ENCODE measurements at regions not wholly inside any gene's neighbourhood (a gene's known extent, or its start where the extent isn't known, plus 50 kb on each side); places are given as distances from the start of the nearest gene placed in this dataset.
"Not testable (repeated sequence)": the region's sequence is repeated elsewhere in the genome, so short reads cannot be mapped to it uniquely, and the experiment has no call there.

DNA sequence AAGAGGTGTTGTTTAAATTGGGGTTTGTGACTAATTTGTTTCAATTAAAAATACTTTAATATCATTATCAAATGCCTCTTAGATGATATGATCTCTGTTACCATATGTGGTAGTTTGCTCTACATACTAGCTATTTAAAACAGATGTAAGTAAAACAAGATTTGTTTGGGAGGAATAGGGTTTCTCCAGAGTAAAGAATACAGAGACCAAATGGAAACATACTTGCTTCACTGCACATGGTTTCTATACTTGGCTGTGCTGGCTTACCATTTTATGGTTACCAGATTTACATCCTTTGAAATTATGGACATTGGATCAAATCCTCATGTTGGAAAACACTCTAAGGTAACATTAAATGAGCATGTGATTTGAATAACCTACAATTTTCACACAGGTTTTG is 588.3 kb downstream of the CD109 start:
- DNase-seq (ENCODE audit: low read depth) = no peak

DNA sequence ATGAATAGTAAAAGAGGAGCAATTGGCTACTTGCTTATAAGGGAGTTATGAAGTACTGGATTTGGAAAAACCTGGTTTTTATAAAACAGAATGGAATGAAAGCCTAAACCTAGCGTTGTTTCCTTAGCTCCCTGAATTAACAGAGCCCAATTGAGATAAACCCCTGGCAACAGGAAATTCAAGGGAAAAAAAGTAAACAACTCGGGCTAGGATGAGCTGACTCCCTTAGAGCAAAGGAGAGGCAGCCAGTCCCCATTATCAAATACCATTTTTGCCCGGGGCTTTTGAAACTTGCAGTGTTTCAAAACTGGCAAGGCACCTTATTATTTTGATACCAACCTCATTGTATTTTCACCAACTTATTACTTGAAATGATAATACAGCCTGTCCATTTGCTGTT is 587.5 kb downstream of the CD109 start:
- DNase-seq (ENCODE audit: low read depth) = no peak

DNA sequence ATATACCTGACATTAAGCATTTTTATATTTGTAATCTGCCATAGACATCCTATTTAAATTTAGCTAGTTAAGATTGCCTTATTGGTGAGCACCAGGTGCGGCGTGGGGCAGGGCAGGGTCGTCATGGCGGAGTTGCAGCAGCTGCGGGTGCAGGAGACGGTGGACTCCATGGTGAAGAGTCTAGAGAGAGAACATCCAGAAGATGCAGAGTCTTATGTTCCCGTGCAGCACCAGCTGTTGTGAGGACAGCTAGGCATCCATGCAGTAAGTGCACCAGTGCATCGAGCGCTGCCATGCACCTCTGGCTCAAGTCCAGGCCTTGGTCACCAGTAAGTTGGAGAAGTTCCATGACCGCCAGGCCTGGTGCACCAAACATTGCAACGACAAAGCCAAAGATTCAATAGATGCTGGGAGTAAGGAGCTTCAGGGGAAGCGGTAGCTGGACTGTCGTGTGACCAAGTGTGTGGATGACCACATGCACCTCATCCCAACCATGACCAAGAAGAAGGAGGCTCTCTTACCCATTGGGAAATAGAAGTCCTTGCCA is 586.2 kb downstream of the CD109 start:
- no peak for DNase-seq (ENCODE audit: low read depth)

DNA sequence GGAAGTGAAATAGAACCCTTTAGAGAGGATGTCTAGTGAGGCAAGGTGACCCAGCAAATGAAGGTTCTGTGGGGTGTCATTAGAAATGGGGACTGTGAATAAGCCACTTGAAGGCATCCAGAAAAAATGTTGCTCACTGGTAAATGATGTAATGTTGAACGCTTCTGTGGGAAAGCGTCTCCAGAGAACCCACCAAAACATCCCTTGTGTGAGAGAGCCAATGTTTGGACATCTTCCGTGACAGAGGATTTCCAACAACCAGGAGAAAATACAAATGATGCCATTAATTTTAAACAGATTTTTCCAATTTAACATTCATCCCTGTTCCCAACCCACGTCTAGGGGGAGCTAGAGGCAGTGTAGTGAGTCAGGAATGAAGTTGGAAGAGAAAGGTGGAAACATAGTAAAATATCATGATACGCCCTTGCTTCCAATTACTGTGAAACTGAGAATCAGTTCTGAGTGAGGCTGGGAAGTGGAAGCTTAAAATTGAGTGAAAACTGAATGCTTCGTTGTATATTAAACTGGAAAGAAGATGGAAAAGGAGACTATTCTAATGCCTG is 584.2 kb downstream of the CD109 start:
- DNase-seq (ENCODE audit: low read depth) = no peak

DNA sequence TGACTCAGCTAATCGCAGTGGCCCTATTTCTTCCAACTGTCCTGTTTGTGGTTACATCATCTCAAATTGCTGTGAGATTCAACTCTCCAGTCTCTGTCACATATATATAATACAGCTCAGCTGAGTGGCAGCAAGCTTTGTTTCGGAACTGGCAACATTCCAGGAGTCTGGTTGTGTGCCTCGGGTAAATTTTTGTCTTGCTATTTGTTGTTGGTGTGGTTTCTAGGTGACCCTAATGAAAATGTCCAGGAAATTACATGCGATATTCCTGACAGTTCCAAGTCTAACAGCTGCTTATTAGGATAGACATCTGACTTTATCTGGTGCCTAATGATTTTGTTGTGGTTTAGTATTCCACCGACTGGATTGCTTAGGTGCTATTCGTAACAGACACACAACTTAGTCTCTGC is 581.8 kb downstream of the CD109 start:
- DNase-seq (ENCODE audit: low read depth) = peak; percentile 67

DNA sequence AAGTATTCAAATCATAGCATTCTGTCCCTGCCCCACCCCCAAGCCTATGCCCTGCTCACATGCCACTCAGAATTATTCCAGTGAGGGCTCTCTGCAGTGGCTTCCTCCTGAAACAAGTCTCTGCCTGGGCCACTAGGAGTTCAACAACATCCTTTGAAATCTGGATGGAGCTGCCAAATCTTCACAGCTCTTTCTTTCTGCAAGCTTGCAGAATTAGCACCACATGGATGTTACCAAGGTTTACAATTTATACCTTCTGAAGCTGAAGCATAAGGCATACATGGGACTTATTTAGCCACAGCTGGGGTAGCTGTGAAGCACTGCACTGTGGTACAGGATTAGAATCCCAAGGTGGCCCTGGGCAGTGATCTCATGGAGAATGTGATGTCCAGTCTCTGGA is 577.5 kb downstream of the CD109 start:
- no peak for DNase-seq (ENCODE audit: low read depth)

DNA sequence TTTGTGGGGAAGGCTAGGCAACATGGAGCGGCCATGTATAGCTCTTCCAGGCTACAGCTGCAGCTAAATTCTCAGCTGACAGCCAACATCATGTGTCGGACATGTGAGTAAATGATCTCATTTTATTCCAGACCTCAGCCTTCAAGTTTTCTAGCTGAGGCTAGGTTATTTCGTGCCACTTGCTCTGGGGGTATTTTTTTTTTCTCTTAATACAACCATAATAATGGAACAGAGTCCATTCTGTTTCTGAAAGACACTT is 573.5 kb downstream of the CD109 start:
- no peak for DNase-seq (ENCODE audit: low read depth)

DNA sequence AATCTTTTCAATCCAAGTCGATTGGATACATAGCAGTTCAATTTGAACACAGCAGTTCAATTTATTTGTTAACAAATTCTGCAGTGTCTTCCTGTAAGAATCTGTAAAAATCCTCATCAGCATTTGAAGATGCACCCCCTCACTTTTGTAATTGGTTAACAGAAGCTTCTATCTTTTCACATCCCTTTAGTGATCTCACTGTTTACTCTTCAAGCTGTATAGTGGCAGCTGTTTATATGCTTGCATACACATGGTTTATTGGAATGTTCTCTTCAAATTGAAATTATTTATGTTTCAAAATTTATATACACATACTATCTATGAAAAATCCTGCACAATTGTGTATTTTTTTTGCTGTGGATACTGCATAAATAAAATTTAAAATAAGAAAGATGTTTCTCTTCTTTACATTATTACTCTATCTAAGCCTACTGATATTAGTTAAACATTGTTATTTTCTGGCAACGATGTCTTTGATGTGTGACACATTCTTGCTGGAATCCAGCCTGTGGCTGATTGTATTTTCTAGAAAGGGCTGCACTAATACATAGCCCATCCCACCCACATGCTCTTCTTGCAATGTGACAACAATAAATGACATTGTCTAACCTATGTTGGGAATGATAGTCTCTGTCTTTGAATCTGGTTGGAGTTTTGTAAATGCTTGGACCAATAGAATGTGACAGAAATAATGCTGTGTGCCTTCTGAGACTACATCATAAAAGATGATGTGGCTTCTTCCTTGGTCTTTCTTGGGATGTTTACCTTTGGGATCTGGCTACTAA is 573.0 kb downstream of the CD109 start:
- DNase-seq (ENCODE audit: low read depth) = peak; percentile 56

DNA sequence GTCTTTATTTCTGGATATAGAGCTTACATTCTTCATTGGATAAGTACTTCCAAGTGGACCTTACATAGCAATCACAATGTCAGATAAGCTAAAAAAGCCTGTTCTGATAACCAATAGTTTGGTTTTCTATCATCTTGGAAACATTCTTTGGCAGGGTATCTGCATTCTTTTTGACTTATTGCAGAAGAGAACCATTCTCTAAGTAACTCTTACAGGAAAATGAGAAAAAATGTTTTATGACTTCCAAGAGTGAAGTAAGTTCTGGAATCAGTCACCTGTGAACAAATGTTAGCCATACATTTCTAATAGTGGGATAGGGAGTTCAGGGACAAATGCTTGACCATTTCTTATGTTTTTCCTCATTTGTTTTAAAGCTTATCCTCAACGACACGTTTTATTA is 564.0 kb downstream of the CD109 start:
- DNase-seq (ENCODE audit: low read depth) = peak; percentile 30

DNA sequence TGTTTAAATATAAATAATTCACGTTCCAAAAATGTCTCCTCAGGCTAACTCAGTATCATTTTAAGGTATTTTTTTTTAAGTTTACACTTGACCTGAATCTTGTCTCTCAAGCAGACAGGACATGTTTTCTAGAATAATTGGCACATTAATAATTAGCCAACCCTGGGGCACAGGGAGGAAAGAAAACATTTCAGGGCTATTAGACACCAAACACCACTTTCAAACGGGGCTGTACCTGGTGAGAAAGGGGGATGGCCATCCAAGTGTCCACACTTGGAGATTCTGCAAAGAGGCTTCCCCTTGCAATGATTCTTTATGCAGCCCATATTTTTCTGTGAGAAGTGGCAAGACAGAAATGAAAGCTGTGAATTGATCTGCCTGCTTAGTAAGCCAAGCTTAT is 560.8 kb downstream of the CD109 start:
- peak; percentile 85 for DNase-seq (ENCODE audit: low read depth)

DNA sequence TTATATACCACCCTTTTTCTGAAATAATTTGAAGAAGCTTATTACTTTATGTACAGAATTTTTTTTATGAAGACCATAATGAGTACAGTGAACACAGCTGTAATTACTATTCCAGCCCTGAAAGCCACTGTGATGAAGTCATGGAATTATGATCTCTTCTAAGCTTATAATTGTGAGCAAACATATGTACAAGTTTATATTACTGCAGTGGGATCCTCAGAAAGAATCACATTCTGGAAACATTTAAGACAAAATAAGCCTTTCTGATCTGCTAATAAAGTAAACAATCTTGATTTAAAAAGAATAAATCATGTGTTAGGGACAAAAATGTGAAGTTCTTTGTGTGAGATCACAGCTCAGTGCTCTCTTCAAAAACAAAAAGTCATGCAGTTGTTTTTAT is 560.4 kb downstream of the CD109 start:
- DNase-seq (ENCODE audit: low read depth) = no peak

DNA sequence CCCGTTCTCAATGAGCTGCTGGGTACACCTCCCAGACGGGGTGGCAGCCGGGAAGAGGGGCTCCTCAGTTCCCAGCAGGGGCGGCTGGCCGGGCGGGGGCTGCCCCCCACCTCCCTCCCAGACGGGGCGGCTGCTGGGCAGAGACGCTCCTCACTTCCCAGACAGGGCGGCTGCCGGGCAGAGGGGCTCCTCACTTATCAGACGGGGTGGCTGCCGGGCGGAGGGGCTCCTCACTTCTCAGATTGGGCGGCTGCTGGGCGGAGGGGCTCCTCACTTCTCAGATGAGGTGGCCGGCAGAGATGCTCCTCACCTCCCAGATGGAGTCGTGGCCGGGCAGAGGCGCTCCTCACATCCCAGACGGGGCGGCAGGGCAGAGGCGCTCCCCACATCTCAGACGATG is 559.0 kb downstream of the CD109 start:
- DNase-seq (ENCODE audit: low read depth) = not testable (repeated sequence)

DNA sequence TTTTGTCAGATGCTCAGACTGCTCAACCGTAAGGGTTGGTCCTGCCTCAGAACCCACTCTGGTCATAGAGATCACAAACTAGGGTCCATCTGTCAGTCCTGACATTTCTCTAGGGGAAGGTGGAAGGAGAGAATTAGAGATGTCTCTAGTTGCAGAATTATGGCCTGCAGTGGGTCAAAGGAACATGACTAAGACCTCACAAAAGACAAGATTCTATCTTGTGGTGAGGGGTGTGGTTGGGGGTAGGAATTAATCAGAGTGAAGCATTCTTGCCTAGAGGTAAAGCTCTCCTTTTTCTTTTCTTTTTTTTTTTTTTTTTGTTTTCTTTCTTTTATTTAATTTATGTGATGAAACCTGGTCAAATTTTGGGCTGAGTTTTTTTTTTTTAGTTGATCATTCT is 558.1 kb downstream of the CD109 start:
- DNase-seq (ENCODE audit: low read depth) = peak; percentile 26

DNA sequence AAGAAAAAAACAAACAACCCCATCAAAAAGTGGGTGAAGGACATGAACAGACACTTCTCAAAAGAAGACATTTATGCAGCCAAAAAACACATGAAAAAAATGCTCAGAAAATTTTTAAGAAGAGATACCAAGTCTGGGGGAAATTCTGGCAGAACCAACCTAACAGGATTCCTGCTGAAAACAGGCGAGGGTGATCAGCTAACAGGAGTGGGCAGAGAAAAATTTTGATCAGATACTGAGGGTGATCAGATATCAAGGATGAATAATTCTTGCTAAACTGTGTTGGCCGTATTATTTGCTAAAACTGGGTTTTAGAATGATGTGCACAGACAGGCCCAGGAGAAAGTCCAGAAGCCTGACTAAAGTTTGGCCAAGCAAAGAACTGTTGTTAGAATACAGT is 557.3 kb downstream of the CD109 start:
- no peak for DNase-seq (ENCODE audit: low read depth)

DNA sequence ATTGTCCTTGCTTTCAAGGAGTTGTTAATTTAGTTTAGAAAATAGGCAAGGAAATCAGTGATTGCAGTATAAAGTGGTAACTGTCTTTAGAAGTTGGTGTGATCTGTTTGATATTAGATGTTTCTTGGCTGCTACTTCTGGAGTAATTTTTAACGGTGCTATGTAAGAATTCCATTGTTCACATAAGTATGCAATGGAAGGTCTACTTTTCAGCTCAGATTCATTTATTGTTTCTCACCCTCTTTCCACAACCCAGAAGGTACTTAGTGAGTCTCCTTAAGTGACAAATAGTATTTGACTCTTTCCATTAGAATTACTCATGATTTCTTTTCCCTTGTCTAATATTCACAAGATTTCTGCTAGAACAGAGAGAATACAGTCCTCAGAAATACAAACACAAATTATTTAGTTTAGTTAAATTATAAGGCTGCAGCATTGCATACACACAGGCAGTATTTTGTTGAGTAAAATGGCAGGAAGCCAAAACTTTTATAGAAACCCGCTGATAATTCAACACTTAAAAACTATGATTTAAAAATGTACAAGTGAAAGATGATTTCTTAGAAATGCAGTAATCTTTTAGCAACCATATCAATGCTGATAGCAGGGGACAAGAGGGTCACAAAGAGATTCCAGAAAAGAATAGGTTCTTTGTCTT is 554.3 kb downstream of the CD109 start:
- DNase-seq (ENCODE audit: low read depth) = peak; percentile 70

DNA sequence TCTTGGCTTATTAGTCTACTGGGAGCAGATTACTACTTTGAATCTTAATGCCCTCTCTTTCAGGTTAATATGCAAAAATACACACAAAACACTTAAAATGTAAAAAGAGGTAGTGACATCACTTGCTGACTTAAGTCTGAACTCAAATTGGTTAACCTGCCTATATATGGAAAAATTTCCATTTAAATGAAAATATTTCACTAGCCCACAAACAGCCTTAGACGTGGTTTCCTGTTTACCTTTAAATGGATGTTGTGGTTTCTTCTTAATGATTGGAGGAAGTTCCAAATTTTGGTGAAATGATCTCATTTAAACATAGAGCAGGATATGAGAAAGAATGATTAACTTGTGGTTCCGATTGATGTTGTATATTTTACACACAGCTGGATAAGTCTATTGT is 553.7 kb downstream of the CD109 start:
- peak; percentile 91 for DNase-seq (ENCODE audit: low read depth)

DNA sequence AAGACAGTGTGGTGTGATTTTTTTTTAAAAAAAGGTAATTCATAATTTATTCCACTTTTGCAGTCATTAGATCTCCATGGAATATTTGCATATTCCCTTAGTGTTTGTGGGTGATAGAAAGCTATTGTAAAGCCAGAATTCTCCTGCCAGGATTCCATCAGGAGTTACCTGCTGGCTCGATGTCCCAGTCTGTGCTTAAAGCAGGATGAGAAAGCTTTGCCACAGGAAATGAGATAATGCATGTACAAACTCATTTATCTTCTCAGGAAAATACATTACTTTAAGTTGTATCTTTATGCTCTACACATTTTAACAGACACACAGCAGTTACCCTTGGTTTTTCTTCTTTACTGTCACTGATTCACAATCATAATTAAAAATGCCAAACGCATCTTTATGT is 553.0 kb downstream of the CD109 start:
- no peak for DNase-seq (ENCODE audit: low read depth)

DNA sequence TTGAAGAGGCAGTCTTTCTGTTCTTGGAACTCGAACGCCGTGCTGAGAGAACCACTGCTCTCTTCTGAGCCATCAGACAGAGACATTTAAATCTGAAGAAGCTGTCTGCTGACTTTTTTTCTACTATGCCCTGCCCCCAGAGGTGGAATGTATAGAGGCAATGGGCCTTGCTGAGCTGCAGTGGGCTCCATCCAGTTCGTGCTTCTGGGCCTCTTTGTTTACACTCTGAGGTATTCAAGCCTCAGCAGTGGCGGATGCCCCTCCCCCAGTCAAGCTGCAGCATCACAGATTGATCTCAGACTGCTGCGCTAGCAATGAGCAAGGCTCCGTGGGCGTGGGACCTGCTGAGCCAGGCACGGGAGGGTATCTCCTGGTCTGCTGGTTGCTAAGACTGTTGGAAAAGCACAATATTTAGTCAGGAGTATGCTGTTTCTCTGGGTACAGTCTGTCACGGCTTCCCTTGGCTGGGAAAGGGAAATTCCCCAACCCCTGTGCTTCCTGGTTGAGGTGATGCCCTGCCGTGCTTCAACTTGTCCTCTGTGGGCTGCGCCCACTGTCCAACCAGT is 526.8 kb downstream of the CD109 start:
- no peak for DNase-seq (ENCODE audit: low read depth)

DNA sequence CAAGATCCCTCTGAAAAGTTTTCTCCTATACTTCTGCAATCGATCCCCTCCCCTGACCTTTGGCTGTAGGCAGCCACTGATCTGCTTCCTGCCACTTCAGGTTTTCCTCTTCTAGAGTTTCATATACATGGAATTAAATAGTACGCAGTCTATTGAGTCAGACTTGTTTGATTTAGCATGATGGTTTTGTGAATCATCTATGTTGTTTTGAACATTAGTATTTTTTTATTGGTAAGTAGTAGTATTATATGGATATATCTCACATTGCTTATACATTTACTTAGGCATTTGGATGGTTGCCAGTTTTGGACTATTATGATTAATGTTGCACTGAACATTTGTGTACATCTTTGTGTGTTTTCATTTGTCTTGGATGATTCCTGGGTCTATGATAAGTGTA is 518.0 kb downstream of the CD109 start:
- no peak for DNase-seq (ENCODE audit: low read depth)

DNA sequence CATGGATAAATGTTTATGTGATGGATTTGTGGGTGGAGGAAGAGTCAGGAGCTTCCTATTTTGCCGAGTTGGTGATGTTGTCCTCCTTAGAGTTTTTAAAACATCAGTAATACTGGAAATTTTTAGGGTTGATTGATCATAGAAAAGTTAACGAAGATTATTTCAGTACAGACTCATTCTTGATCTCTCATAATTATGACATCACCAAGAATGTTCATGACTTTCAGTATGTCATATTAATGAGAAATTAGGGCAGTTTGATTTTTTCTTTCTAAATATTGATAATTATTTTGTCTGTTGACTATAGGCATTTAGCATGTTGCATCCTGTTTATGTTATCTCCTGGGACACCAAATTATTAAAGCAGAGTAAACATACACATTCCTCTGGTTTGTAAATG is 512.2 kb downstream of the CD109 start:
- no peak for DNase-seq (ENCODE audit: low read depth)

DNA sequence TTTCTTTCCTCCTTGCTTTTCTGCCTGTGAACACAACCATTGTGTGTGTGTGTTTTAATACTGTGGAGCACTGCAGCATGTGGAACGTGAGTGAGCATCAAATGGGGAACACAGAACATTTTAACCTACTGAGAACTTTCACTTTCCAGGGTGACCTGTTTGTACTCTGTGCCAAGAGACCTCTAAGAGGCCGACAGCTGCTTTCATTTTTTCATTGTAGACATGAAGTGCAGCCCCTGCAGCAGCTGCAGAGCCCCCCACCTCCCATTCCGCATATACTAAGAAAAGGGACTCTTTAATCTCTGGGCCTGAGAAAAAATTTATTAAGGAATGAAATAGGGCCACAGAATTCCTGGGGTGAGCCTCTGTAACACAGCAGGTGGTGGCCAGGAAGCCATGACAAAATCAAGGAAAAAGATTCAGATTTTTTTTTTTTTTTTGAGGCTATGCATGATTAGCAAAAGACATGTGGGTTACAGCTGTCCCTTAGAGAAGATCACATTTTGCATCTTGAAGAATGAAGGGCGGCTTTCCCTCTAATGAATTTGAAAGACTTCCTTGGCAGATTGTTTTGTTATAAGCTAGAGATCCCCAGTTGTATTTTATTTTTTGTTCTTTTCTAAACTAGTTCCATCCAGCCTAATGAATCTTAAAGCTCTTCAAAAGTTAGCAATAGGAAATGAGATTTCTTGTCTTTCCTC is 503.4 kb downstream of the CD109 start:
- no peak for DNase-seq (ENCODE audit: low read depth)

DNA sequence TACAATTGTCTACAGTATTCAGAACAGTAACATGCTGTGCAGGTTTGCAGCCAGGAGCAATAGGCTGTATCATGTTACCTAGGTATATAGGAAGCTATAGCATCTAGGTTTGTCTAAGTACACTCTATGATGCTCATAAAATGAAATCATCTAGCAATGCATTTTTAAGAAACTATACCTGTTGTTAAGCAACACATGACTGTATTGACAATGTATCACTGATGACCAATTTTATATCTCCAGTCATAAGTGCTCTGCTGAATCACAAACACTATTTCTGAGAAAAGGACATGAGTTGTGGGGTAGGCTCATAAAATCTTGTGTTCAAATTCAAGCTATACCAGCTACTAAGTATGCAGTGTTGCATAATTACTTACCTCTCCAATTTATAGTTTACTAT is 501.3 kb downstream of the CD109 start:
- DNase-seq (ENCODE audit: low read depth) = no peak
